ENCODE measurements at regions not wholly inside any gene's neighbourhood (a gene's known extent, or its start where the extent isn't known, plus 50 kb on each side); places are given as distances from the start of the nearest gene placed in this dataset.
A peak's percentile ranks its signal among the peaks of the same experiment; 100 is the strongest.

DNA sequence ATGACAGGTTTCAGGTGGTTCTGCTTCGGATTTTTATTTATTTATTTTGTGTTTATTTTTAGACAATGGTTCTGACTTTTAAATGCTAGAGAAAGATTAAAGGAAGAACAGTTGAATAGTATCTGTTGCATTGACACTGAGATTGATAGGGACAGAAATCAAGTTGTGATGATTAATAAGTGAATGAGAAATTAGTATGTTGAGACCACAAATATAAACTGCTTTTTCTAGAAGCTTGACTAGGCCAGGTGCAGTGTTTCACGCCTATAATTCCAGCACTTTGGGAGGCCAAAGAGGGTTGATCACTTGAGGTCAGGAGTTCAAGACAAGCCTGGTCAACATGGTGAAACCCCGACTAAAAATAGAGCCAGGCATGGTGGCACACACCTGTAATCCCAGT lies 65.1 kb upstream of the TNRC6B start:
- no peak overlapping the region for H3K27ac ChIP-seq (ENCODE audit: low read length)
- H3K27ac Mint-ChIP-seq: peak overlapping the region in 1 of 2 donors; percentile 49
- no peaks in the 10 kb centered on the region for H3K27me3 Mint-ChIP-seq (ENCODE audit: low read depth in 2 of 2)
- H3K4me3 ChIP-seq (ENCODE audit: low read length): no peak overlapping the region
- H3K9me3 ChIP-seq (ENCODE audit: control insufficient read depth, insufficient read depth, low read length): no peaks in the 10 kb centered on the region
- H3K36me3 ChIP-seq (ENCODE audit: control insufficient read depth, insufficient read depth, low read length): no peaks in the 10 kb centered on the region
- no peaks in the 10 kb centered on the region for H3K36me3 Mint-ChIP-seq
- TF ChIP-seq, protein P1, sequence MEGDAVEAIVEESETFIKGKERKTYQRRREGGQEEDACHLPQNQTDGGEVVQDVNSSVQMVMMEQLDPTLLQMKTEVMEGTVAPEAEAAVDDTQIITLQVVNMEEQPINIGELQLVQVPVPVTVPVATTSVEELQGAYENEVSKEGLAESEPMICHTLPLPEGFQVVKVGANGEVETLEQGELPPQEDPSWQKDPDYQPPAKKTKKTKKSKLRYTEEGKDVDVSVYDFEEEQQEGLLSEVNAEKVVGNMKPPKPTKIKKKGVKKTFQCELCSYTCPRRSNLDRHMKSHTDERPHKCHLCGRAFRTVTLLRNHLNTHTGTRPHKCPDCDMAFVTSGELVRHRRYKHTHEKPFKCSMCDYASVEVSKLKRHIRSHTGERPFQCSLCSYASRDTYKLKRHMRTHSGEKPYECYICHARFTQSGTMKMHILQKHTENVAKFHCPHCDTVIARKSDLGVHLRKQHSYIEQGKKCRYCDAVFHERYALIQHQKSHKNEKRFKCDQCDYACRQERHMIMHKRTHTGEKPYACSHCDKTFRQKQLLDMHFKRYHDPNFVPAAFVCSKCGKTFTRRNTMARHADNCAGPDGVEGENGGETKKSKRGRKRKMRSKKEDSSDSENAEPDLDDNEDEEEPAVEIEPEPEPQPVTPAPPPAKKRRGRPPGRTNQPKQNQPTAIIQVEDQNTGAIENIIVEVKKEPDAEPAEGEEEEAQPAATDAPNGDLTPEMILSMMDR (IDR thresholded peaks at IDR 0.05): no peak
- peaks cover 29% of the 10 kb centered on the region for H3K4me1 ChIP-seq (ENCODE audit: control insufficient read depth, insufficient read depth, low read length)
- no peaks in the 10 kb centered on the region for H3K27me3 ChIP-seq (ENCODE audit: control insufficient read depth, insufficient read depth, low read length)
- intact Hi-C loops (cut with micrococcal nuclease): loop anchor here (10.0 kb wide), 1 partner anchor 208 kb away; the partner anchor contains the start of gene GRAP2
- WGBS (ENCODE audit: insufficient coverage): 89% methylated on average over 3 of the region's 3 CpGs
- ATAC-seq (no peak), DNase-seq (no peak)
- peaks cover 69 to 79% of the 10 kb centered on the region in 2 donors for H3K4me1 Mint-ChIP-seq
- H3K4me3 Mint-ChIP-seq: no peak overlapping the region
- no peaks in the 10 kb centered on the region for H3K9me3 Mint-ChIP-seq

DNA sequence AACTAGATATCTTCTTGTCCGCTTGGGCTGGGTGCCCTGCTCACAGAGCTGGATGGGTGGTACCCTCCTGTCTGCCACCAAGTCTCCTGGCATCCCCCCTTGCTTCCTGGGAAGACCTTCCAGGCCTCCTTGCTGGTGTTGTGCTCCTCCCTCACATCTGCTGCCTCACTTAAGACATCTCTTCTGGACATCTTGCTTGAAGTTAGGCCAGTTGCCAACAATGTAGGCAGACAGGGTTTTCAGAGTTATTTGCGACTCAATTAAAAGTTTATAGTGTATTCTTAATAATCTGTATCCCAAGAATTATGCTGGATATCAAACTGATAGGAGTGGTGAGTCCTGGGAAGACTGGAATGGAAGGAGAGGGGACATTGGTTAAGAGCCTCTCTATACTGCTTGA lies 64.0 kb upstream of the TNRC6B start:
- Mint-ChIP-seq H3K27me3 (ENCODE audit: low read depth in 2 of 2) (no peaks in the 10 kb centered on the region), H3K36me3 (no peaks in the 10 kb centered on the region), H3K9me3 (no peaks in the 10 kb centered on the region), H3K4me3 (no peak overlapping the region), H3K27ac (no peak overlapping the region), H3K4me1 (peaks cover 69 to 79% of the 10 kb centered on the region in 2 donors)
- H3K36me3 ChIP-seq (ENCODE audit: control insufficient read depth, insufficient read depth, low read length): peaks cover under 1% of the 10 kb centered on the region
- no peaks in the 10 kb centered on the region for H3K27me3 ChIP-seq (ENCODE audit: control insufficient read depth, insufficient read depth, low read length)
- 97% methylated on average over 2 of the region's 2 CpGs for WGBS (ENCODE audit: insufficient coverage)
- no peak overlapping the region for H3K4me3 ChIP-seq (ENCODE audit: low read length)
- TF ChIP-seq, protein P1 (IDR thresholded peaks at IDR 0.05): no peak
- DNase-seq: no peak
- H3K4me1 ChIP-seq (ENCODE audit: control insufficient read depth, insufficient read depth, low read length): peaks cover 24% of the 10 kb centered on the region
- intact Hi-C loops (cut with micrococcal nuclease): loop anchor here (10.0 kb wide), 1 partner anchor 209 kb away; the partner anchor contains the start of gene GRAP2
- ATAC-seq: no peak
- H3K27ac ChIP-seq (ENCODE audit: low read length): no peak overlapping the region
- H3K9me3 ChIP-seq (ENCODE audit: control insufficient read depth, insufficient read depth, low read length): no peaks in the 10 kb centered on the region

DNA sequence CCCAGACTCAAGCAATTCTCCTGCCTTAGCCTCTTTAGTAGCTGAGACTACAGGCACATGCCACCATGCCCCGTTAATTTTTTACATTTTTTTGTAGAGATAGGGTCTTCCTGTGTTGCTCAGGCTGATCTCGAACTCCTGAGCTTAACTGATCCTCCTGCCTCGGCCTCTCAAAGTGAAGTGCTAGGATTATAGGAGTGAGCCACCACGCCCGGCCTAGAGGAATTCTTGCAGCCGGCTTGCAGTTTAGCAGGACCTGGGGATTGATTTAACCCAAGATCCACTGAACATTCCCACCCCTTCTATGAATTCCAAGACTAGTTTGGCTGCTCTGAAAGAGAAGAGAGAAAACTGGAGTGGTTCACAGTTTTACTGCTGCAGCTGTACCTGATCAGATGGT lies 63.3 kb upstream of the TNRC6B start:
- no peak overlapping the region for H3K27ac ChIP-seq (ENCODE audit: low read length)
- Mint-ChIP-seq H3K27ac (no peak overlapping the region), H3K4me1 (peaks cover 64 to 76% of the 10 kb centered on the region in 2 donors)

More for the DNA sequence above, 63.3 kb upstream of the TNRC6B start:
- WGBS (ENCODE audit: insufficient coverage): 93% methylated on average over 6 of the region's 6 CpGs
- Mint-ChIP-seq H3K9me3 (no peaks in the 10 kb centered on the region), H3K4me3 (no peak overlapping the region), H3K36me3 (no peaks in the 10 kb centered on the region), H3K27me3 (ENCODE audit: low read depth in 2 of 2) (no peaks in the 10 kb centered on the region)
- DNase-seq (no peak), ATAC-seq (no peak)
- no peak overlapping the region for H3K4me3 ChIP-seq (ENCODE audit: low read length)
- TF ChIP-seq, protein P1 (IDR thresholded peaks at IDR 0.05): no peak
- intact Hi-C loops (cut with micrococcal nuclease): loop anchor here (10.0 kb wide), 1 partner anchor 210 kb away; the partner anchor contains the start of gene GRAP2
- peaks cover 24% of the 10 kb centered on the region for H3K4me1 ChIP-seq (ENCODE audit: control insufficient read depth, insufficient read depth, low read length)
- H3K9me3 ChIP-seq (ENCODE audit: control insufficient read depth, insufficient read depth, low read length): no peaks in the 10 kb centered on the region
- peaks cover 5% of the 10 kb centered on the region for H3K36me3 ChIP-seq (ENCODE audit: control insufficient read depth, insufficient read depth, low read length)
- H3K27me3 ChIP-seq (ENCODE audit: control insufficient read depth, insufficient read depth, low read length): no peaks in the 10 kb centered on the region
